Suprapubic skin (tissue), 4 donors: ENCODE measurements at regions not wholly inside any gene's neighbourhood (a gene's known extent, or its start where the extent isn't known, plus 50 kb on each side); places are given as distances from the start of the nearest gene placed in this dataset.

Experiments
- DNase-seq, 2 donors: peaks; one replicate each; pipeline ENCODE4 v3.0.0-alpha.2; 2019; ENCODE audit warnings: low spot score in 2 of 2
- H3K27ac ChIP-seq: fragments of 200-600 bp; sonication (generic); one replicate; pipeline ENCODE4 v1.5.1; 2019
- H3K27me3 ChIP-seq: fragments of 200-600 bp; sonication (generic); one replicate; pipeline ENCODE4 v1.5.1; 2019
- H3K36me3 ChIP-seq: fragments of 200-600 bp; sonication (generic); one replicate; pipeline ENCODE4 v1.5.1; 2019
- H3K4me1 ChIP-seq: fragments of 200-600 bp; sonication (generic); one replicate; pipeline ENCODE4 v1.5.1; 2019
- H3K4me3 ChIP-seq: fragments of 200-600 bp; sonication (generic); one replicate; pipeline ENCODE4 v1.5.1; 2019; ENCODE audit warnings: mild to moderate bottlenecking
- H3K9me3 ChIP-seq: fragments of 200-600 bp; sonication (generic); one replicate; pipeline ENCODE4 v1.5.1; 2019
- CTCF ChIP-seq, 2 donors: fragments of 200-600 bp in 1 of 2; fragments of 450-650 bp in 1 of 2; sonication (generic) in 1 of 2; IDR thresholded peaks; one replicate each; pipeline ENCODE4 v1.5.1; 2016 to 2019; ENCODE audit warnings: antibody characterized with exemption in 2 of 2, mild to moderate bottlenecking in 1 of 2, moderate library complexity in 1 of 2
- EP300 ChIP-seq: sonication (generic); formaldehyde crosslinking; IDR thresholded peaks from one replicate; pipeline ENCODE4 v1.6.1; 2017; ENCODE audit warnings: antibody characterized with exemption
- POLR2A ChIP-seq, 2 donors: fragments of 450-650 bp; IDR thresholded peaks; one replicate each; pipeline ENCODE4 v1.6.1; 2017; ENCODE audit warnings: antibody characterized with exemption in 2 of 2, mild to moderate bottlenecking in 2 of 2, moderate library complexity in 2 of 2
- POLR2AphosphoS5 ChIP-seq, 3 donors: sonication (generic); formaldehyde crosslinking; IDR thresholded peaks; one replicate each; pipeline ENCODE4 v1.6.1; 2017; ENCODE audit warnings: antibody characterized with exemption in 3 of 3
- WGBS: methylation state at CpG from one replicate; pipeline ENCODE4 v1.1.5; 2018; 5-methylcytosine and 5-hydroxymethylcytosine counted together

GRCh38 chr9:107852891-107853290, 363.3 kb upstream of the KLF4 start:
- Histone ChIP-seq H3K36me3 (no peaks in the 10 kb centered on the region), H3K4me3 (no peak overlapping the region), H3K27me3 (no peaks in the 10 kb centered on the region), H3K4me1 (peaks cover 8% of the 10 kb centered on the region), H3K27ac (no peak overlapping the region), H3K9me3 (no peaks in the 10 kb centered on the region)
- TF ChIP-seq POLR2AphosphoS5 (IDR thresholded peaks at IDR 0.05) (no peak), EP300 (no peak), CTCF (IDR thresholded peaks at IDR 0.05) (no peak), POLR2A (IDR thresholded peaks at IDR 0.05) (no peak)
- DNase-seq: no peak

GRCh38 chr9:107850653-107851052, 361.1 kb upstream of the KLF4 start:
- no peak for TF ChIP-seq POLR2AphosphoS5 (IDR thresholded peaks at IDR 0.05)
- no peak for TF ChIP-seq POLR2A (IDR thresholded peaks at IDR 0.05)
- TF ChIP-seq CTCF (IDR thresholded peaks at IDR 0.05): no peak
- TF ChIP-seq EP300: no peak

GRCh38 chr9:107847978-107848964, 358.7 kb upstream of the KLF4 start:
- Histone ChIP-seq H3K27me3 (no peaks in the 10 kb centered on the region), H3K4me3 (no peak overlapping the region), H3K9me3 (no peaks in the 10 kb centered on the region), H3K4me1 (peaks cover 12% of the 10 kb centered on the region), H3K27ac (peak overlapping the region; percentile 47), H3K36me3 (no peaks in the 10 kb centered on the region)
- DNase-seq: no peak
- no peak for TF ChIP-seq POLR2AphosphoS5 (IDR thresholded peaks at IDR 0.05)
- TF ChIP-seq CTCF (IDR thresholded peaks at IDR 0.05): no peak
- no peak for TF ChIP-seq EP300
- TF ChIP-seq POLR2A (IDR thresholded peaks at IDR 0.05): no peak
- 46% methylated on average over 6 of the region's 6 CpGs for WGBS

More at GRCh38 chr9:107850653-107851052, 361.1 kb upstream of the KLF4 start:
- Histone ChIP-seq H3K4me3 (no peak overlapping the region), H3K9me3 (no peaks in the 10 kb centered on the region), H3K36me3 (no peaks in the 10 kb centered on the region), H3K27me3 (no peaks in the 10 kb centered on the region), H3K4me1 (peaks cover 12% of the 10 kb centered on the region), H3K27ac (no peak overlapping the region)
- no peak for DNase-seq
- 96% methylated on average over 6 of the region's 6 CpGs for WGBS

- TF ChIP-seq POLR2AphosphoS5 (IDR thresholded peaks at IDR 0.05) (no peak), POLR2A (IDR thresholded peaks at IDR 0.05) (no peak), EP300 (no peak), CTCF (IDR thresholded peaks at IDR 0.05) (no peak)
- H3K9me3 ChIP-seq: no peaks in the 10 kb centered on the region
- H3K4me3 ChIP-seq: no peak overlapping the region
- DNase-seq: no peak
- H3K27ac ChIP-seq: no peak overlapping the region
- no peaks in the 10 kb centered on the region for H3K27me3 ChIP-seq
- 92% methylated on average over 6 of the region's 6 CpGs for whole genome bisulfite sequencing
- no peaks in the 10 kb centered on the region for H3K36me3 ChIP-seq
- H3K4me1 ChIP-seq: peaks cover under 1% of the 10 kb centered on the region
Measured at GRCh38 chr9:107842530-107842929, 353.0 kb upstream of the KLF4 start.

- 81% methylated on average over 2 of the region's 2 CpGs for WGBS
- Histone ChIP-seq H3K4me3 (no peak overlapping the region), H3K4me1 (no peaks in the 10 kb centered on the region), H3K9me3 (no peaks in the 10 kb centered on the region), H3K36me3 (no peaks in the 10 kb centered on the region), H3K27me3 (no peaks in the 10 kb centered on the region), H3K27ac (no peak overlapping the region)
- no peak for DNase-seq
- no peak for TF ChIP-seq CTCF (IDR thresholded peaks at IDR 0.05)
- no peak for TF ChIP-seq POLR2AphosphoS5 (IDR thresholded peaks at IDR 0.05)
- TF ChIP-seq POLR2A (IDR thresholded peaks at IDR 0.05): no peak
- TF ChIP-seq EP300: no peak
Measured at GRCh38 chr9:107841076-107841475, 351.5 kb upstream of the KLF4 start.
